HG02678 (cell line): ENCODE measurements at regions not wholly inside any gene's neighbourhood (a gene's known extent, or its start where the extent isn't known, plus 50 kb on each side); places are given as distances from the start of the nearest gene placed in this dataset.
"Not testable (repeated sequence)": the region's sequence is repeated elsewhere in the genome, so short reads cannot be mapped to it uniquely, and the experiment has no call there.

Experiments used
- ATAC-seq: cut with Tn5 transposase; IDR thresholded peaks from one replicate; pipeline ENCODE4 v1.9.1; 2021; ENCODE audit warnings: mild to moderate bottlenecking, moderate library complexity; ENCODE audit not compliant: unreplicated experiment

- no peak for ATAC-seq
These were observed 203.7 kb upstream of the ZNF804A start for GRCh38 chr2:184394642-184395041.

GRCh38 chr2:184402381-184402780 lies 195.9 kb upstream of the ZNF804A start:
- ATAC-seq: no peak

GRCh38 chr2:184407041-184407630 lies 191.2 kb upstream of the ZNF804A start:
- not testable (repeated sequence) for ATAC-seq

- ATAC-seq: no peak
These were observed 188.2 kb upstream of the ZNF804A start for GRCh38 chr2:184410160-184410559.

- ATAC-seq: no peak
These were observed 185.1 kb upstream of the ZNF804A start for GRCh38 chr2:184413221-184413620.

GRCh38 chr2:184413671-184414229 lies 184.6 kb upstream of the ZNF804A start:
- no peak for ATAC-seq

GRCh38 chr2:184416146-184416913 lies 182.0 kb upstream of the ZNF804A start:
- no peak for ATAC-seq

- no peak for ATAC-seq
These were observed 178.6 kb upstream of the ZNF804A start for GRCh38 chr2:184419744-184420143.

- not testable (repeated sequence) for ATAC-seq
These were observed 176.9 kb upstream of the ZNF804A start for GRCh38 chr2:184421456-184421855.

- no peak for ATAC-seq
These were observed 173.2 kb upstream of the ZNF804A start for GRCh38 chr2:184425083-184425482.

GRCh38 chr2:184444217-184444616 lies 154.1 kb upstream of the ZNF804A start:
- ATAC-seq: peak; percentile 97

- peak; percentile 32 for ATAC-seq
These were observed 153.6 kb upstream of the ZNF804A start for GRCh38 chr2:184444623-184445223.

- no peak for ATAC-seq
These were observed 148.6 kb upstream of the ZNF804A start for GRCh38 chr2:184449760-184450159.

- ATAC-seq: peak; percentile 42
These were observed 145.4 kb upstream of the ZNF804A start for GRCh38 chr2:184452907-184453306.

- ATAC-seq: no peak
These were observed 142.7 kb upstream of the ZNF804A start for GRCh38 chr2:184455624-184456023.

- ATAC-seq: not testable (repeated sequence)
These were observed 141.6 kb upstream of the ZNF804A start for GRCh38 chr2:184456693-184457092.

- ATAC-seq: peak; percentile 63
These were observed 135.0 kb upstream of the ZNF804A start for GRCh38 chr2:184463102-184463865.

GRCh38 chr2:184463866-184464248 lies 134.5 kb upstream of the ZNF804A start:
- ATAC-seq: no peak

GRCh38 chr2:184468826-184469225 lies 129.5 kb upstream of the ZNF804A start:
- ATAC-seq: no peak

GRCh38 chr2:184472481-184472880 lies 125.8 kb upstream of the ZNF804A start:
- no peak for ATAC-seq

GRCh38 chr2:184481865-184482264 lies 116.5 kb upstream of the ZNF804A start:
- ATAC-seq: no peak
